ENCODE measurements at regions not wholly inside any gene's neighbourhood (a gene's known extent, or its start where the extent isn't known, plus 50 kb on each side); places are given as distances from the start of the nearest gene placed in this dataset.

DNA sequence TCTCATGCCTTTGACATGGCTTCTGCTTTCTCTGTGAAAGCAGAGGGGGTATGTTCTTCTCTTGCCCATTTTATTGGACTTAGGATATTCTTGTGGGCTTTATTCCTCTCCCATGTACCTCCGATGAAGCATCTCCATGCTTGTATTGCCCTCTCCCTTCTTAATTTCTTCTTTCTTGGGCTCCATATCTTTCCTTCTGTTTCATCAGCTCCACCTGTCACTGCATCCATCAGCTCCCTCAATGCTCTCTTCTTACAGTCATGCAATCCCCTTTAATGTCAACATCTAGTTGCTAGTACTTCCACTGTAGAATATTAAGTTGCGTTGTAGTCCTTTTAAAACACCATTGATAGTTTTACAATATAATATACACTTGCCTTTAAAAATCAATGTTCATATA, 257.6 kb downstream of the GPAT3 start:
- Histone ChIP-seq H3K27ac (no peak overlapping the region), H3F3A (ENCODE audit: insufficient read depth) (no peaks in the 10 kb centered on the region), H3K4me3 (no peak overlapping the region), H3K27me3 (replicated peaks; ENCODE audit: insufficient read depth) (no peaks in the 10 kb centered on the region), H3K9me3 (ENCODE audit: low read depth) (no peaks in the 10 kb centered on the region), H4K20me1 (ENCODE audit: insufficient read depth) (no peaks in the 10 kb centered on the region), H3K79me2 (ENCODE audit: insufficient read depth) (no peaks in the 10 kb centered on the region), H3K4me2 (ENCODE audit: unreplicated experiment) (no peak overlapping the region), H3K4me1 (ENCODE audit: insufficient read depth) (no peaks in the 10 kb centered on the region), H3K9me2 (ENCODE audit: insufficient read depth) (0 out of 2 replicates have a peak, but pooled peaks cover 4% of the 10 kb centered on the region), H2AFZ (no peak overlapping the region), H3K9ac (no peak overlapping the region), H3K36me3 (ENCODE audit: low read depth) (no peaks in the 10 kb centered on the region)
- in situ Hi-C loops (cut with MboI) = no loop called here
- WGBS, 2 experiments (ENCODE audit: low coverage in 1 of 2, low lambda C conversion rate in 2 of 2, missing lambda C conversion rate in 2 of 2) = 42 to 47% methylated on average over 2 of the region's 2 CpGs
- DNase-seq = no peak
- TF ChIP-seq EZH2 (IDR thresholded peaks at IDR 0.05; ENCODE audit: insufficient read depth, poor library complexity, severe bottlenecking) (no peak), EZH2phosphoT487 (IDR thresholded peaks at IDR 0.05; ENCODE audit: insufficient read depth, low read depth) (no peak)

DNA sequence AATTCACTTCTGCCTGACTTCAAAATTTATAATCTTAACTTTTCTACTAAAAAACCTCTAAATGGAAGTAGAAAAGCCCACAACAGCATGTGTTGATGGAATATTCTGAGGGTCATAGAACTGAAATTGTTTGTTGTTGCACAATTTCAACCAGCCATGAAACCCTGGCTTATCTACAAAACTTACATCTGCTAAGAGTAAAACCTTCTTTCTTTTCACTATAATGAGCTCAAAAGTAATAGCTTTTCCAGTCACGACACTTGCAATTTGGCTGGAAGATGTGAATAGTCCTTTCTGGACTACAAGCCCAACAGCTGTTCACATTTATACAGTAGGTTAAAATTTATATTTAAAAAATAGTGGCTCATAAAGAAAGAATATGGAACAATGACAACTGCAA, 250.0 kb downstream of the GPAT3 start:
- no peak for TF ChIP-seq EZH2 (IDR thresholded peaks at IDR 0.05; ENCODE audit: insufficient read depth, poor library complexity, severe bottlenecking)
- no peak for TF ChIP-seq EZH2phosphoT487 (IDR thresholded peaks at IDR 0.05; ENCODE audit: insufficient read depth, low read depth)
- Histone ChIP-seq H3F3A (ENCODE audit: insufficient read depth) (no peaks in the 10 kb centered on the region), H3K4me1 (ENCODE audit: insufficient read depth) (no peaks in the 10 kb centered on the region), H3K9me2 (ENCODE audit: insufficient read depth) (no peaks in the 10 kb centered on the region), H3K4me3 (no peak overlapping the region), H3K4me2 (ENCODE audit: unreplicated experiment) (no peak overlapping the region), H3K36me3 (ENCODE audit: low read depth) (no peaks in the 10 kb centered on the region), H3K9me3 (ENCODE audit: low read depth) (no peaks in the 10 kb centered on the region), H3K79me2 (ENCODE audit: insufficient read depth) (no peaks in the 10 kb centered on the region), H4K20me1 (ENCODE audit: insufficient read depth) (no peaks in the 10 kb centered on the region), H3K27ac (no peak overlapping the region), H3K9ac (no peak overlapping the region), H2AFZ (no peak overlapping the region), H3K27me3 (replicated peaks; ENCODE audit: insufficient read depth) (no peaks in the 10 kb centered on the region)
- WGBS, 2 experiments (ENCODE audit: low coverage in 1 of 2, low lambda C conversion rate in 2 of 2, missing lambda C conversion rate in 2 of 2) = 52 to 75% methylated on average over 1 of the region's 1 CpG
- in situ Hi-C loops (cut with MboI) = no loop called here
- no peak for DNase-seq

DNA sequence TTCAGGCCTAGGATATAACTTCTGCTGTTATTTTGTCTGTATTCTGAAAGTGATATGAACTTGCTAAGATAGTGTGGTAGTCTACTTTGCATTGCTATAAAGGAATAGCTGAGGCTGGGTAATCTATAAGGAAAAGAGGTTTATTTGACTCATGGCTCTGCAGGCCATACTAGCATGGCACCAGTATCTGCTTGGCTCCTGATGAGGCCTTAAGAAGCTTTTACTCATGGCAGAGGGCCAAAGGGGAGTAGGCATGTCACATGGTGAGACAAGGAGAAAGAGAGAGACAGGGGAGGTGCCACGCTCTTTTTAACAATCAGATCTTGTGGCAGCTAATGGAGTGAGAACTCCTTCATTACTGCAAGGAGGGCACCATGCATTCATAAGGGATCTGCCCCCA, 247.3 kb downstream of the GPAT3 start:
- TF ChIP-seq EZH2phosphoT487 (IDR thresholded peaks at IDR 0.05; ENCODE audit: insufficient read depth, low read depth) = no peak
- no peak for TF ChIP-seq EZH2 (IDR thresholded peaks at IDR 0.05; ENCODE audit: insufficient read depth, poor library complexity, severe bottlenecking)
- in situ Hi-C loops (cut with MboI) = no loop called here

DNA sequence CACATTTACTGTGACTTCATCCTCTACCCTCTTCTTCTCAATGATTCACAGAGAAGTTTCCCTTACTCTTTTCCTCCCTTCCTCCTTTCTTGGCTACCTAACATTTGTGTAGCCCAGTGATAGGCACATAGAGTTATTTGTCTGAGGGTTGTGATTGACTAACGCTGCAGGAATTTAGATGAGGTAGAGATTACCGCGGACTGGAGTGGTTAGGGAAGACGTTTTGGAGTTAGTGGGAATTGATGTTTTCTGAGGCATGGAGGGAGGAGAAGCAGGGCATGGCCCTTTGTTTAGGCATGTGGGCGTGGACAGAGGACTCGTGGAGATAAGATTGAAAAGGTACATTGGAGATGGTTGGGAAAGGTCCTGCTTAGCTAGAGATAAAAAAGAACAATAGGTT, 246.7 kb downstream of the GPAT3 start:
- Histone ChIP-seq H3K4me2 (ENCODE audit: unreplicated experiment) (no peak overlapping the region), H3K4me3 (no peak overlapping the region), H3K36me3 (ENCODE audit: low read depth) (no peaks in the 10 kb centered on the region), H3K4me1 (ENCODE audit: insufficient read depth) (no peaks in the 10 kb centered on the region), H3F3A (ENCODE audit: insufficient read depth) (no peaks in the 10 kb centered on the region), H3K27ac (no peak overlapping the region), H3K79me2 (ENCODE audit: insufficient read depth) (no peaks in the 10 kb centered on the region), H3K9ac (no peak overlapping the region), H2AFZ (no peak overlapping the region), H4K20me1 (ENCODE audit: insufficient read depth) (no peaks in the 10 kb centered on the region), H3K9me3 (ENCODE audit: low read depth) (no peaks in the 10 kb centered on the region), H3K27me3 (replicated peaks; ENCODE audit: insufficient read depth) (no peaks in the 10 kb centered on the region), H3K9me2 (ENCODE audit: insufficient read depth) (no peaks in the 10 kb centered on the region)
- in situ Hi-C loops (cut with MboI) = no loop called here
- WGBS, 2 experiments (ENCODE audit: low coverage in 1 of 2, low lambda C conversion rate in 2 of 2, missing lambda C conversion rate in 2 of 2) = 69 to 77% methylated on average over 6 of the region's 6 CpGs
- no peak for DNase-seq
- TF ChIP-seq EZH2phosphoT487 (IDR thresholded peaks at IDR 0.05; ENCODE audit: insufficient read depth, low read depth) (no peak), EZH2 (IDR thresholded peaks at IDR 0.05; ENCODE audit: insufficient read depth, poor library complexity, severe bottlenecking) (no peak)

More for the DNA sequence above, 247.3 kb downstream of the GPAT3 start:
- Histone ChIP-seq H3K9ac (no peak overlapping the region), H3F3A (ENCODE audit: insufficient read depth) (no peaks in the 10 kb centered on the region), H2AFZ (no peak overlapping the region), H3K4me3 (no peak overlapping the region), H4K20me1 (ENCODE audit: insufficient read depth) (no peaks in the 10 kb centered on the region), H3K79me2 (ENCODE audit: insufficient read depth) (no peaks in the 10 kb centered on the region), H3K27ac (no peak overlapping the region), H3K9me3 (ENCODE audit: low read depth) (no peaks in the 10 kb centered on the region), H3K27me3 (replicated peaks; ENCODE audit: insufficient read depth) (no peaks in the 10 kb centered on the region), H3K36me3 (ENCODE audit: low read depth) (no peaks in the 10 kb centered on the region), H3K9me2 (ENCODE audit: insufficient read depth) (no peaks in the 10 kb centered on the region), H3K4me1 (ENCODE audit: insufficient read depth) (no peaks in the 10 kb centered on the region), H3K4me2 (ENCODE audit: unreplicated experiment) (no peak overlapping the region)
- whole genome bisulfite sequencing, 2 experiments (ENCODE audit: low coverage in 1 of 2, low lambda C conversion rate in 2 of 2, missing lambda C conversion rate in 2 of 2) = 89 to 100% methylated on average over 1 of the region's 1 CpG
- DNase-seq = no peak

DNA sequence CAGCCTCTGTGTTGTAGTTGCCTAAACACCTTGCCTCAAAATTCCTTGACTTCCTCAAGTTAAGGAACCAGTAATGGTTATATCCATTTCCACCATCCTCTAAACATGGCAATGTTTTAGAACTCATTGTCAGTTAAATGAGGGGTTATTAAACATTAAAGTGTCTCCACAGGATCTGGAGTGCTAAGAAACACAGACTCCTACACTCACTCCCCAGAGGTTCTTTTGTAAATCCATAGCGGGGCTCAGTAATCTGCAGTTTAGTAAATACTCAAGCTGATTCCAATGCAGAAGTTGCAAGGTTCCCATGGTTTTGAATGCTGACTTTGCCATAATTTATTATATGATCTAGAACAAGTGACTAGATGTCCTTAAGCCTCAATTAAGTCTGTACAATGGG, 245.5 kb downstream of the GPAT3 start:
- 95 to 97% methylated on average over 1 of the region's 1 CpG for WGBS, 2 experiments (ENCODE audit: low coverage in 1 of 2, low lambda C conversion rate in 2 of 2, missing lambda C conversion rate in 2 of 2)
- H3K4me3 ChIP-seq = no peak overlapping the region

More for the DNA sequence above, 245.5 kb downstream of the GPAT3 start:
- Histone ChIP-seq H3K79me2 (ENCODE audit: insufficient read depth) (no peaks in the 10 kb centered on the region), H3K27me3 (replicated peaks; ENCODE audit: insufficient read depth) (no peaks in the 10 kb centered on the region), H3K27ac (no peak overlapping the region), H3K9me2 (ENCODE audit: insufficient read depth) (no peaks in the 10 kb centered on the region), H4K20me1 (ENCODE audit: insufficient read depth) (no peaks in the 10 kb centered on the region), H2AFZ (no peak overlapping the region), H3K9me3 (ENCODE audit: low read depth) (no peaks in the 10 kb centered on the region), H3K4me2 (ENCODE audit: unreplicated experiment) (no peak overlapping the region), H3K36me3 (ENCODE audit: low read depth) (no peaks in the 10 kb centered on the region), H3K4me1 (ENCODE audit: insufficient read depth) (no peaks in the 10 kb centered on the region), H3F3A (ENCODE audit: insufficient read depth) (no peaks in the 10 kb centered on the region), H3K9ac (no peak overlapping the region)
- DNase-seq = no peak
- no peak for TF ChIP-seq EZH2phosphoT487 (IDR thresholded peaks at IDR 0.05; ENCODE audit: insufficient read depth, low read depth)
- no peak for TF ChIP-seq EZH2 (IDR thresholded peaks at IDR 0.05; ENCODE audit: insufficient read depth, poor library complexity, severe bottlenecking)
- in situ Hi-C loops (cut with MboI) = no loop called here
